ENCODE measurements at regions not wholly inside any gene's neighbourhood (a gene's known extent, or its start where the extent isn't known, plus 50 kb on each side); places are given as distances from the start of the nearest gene placed in this dataset.
A peak's percentile ranks its signal among the peaks of the same experiment; 100 is the strongest.

DNA sequence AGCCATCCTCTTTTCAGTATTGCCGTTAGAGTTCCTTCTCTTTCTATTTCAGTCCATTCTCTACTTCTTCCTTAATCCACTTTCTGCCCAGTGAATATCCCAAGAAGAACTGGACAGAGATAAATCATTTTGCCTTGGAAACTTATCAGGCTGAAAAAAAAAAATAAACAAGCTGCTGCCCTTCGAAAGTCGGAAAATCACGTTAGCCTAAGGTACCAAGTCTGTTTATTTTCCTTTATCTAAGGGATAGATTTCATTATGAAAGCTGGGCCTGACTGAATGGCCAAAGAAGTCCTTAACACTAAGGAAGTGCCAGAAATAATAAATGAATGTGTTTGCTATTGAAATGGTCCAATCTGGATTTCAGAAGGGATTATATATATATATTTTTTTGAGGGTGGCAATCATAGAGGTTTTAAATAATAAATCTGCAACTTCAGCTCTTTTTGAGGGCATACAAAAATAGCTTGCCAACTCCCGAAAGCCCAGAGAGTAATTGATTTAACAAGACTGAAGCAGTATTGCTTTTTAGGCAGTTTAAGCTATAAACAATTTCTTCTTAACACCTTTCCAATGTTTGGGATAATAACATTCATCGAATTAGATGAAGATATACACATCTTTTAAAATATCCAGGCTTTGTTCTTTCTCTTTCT lies 127.0 kb upstream of the STMND1 start:
- DNase-seq: no peak

- DNase-seq: no peak
These were observed 127.5 kb upstream of the STMND1 start for GRCh38 chr6:16974387-16974673.

GRCh38 chr6:16973545-16974386 lies 128.1 kb upstream of the STMND1 start:
- DNase-seq: no peak

DNA sequence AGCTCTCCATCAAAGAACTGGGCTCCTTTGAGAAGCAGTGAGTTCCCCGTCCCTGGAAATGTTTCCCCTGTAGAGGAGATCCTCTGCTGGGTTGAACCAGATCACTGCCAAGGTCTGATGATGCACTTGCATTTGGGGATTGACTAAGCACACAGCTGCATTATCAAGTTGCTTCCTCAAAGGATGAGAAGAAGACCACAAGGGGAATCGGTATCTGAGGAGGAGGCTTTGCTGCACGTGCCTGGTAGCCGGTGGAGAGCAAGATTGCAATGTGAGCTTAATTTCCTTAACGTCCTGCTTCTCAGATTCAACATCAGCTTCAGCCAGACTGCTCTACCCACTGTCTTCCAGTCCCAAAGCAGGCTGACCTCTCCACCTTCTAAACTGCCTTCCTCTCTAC lies 128.8 kb upstream of the STMND1 start:
- no peak for DNase-seq

DNA sequence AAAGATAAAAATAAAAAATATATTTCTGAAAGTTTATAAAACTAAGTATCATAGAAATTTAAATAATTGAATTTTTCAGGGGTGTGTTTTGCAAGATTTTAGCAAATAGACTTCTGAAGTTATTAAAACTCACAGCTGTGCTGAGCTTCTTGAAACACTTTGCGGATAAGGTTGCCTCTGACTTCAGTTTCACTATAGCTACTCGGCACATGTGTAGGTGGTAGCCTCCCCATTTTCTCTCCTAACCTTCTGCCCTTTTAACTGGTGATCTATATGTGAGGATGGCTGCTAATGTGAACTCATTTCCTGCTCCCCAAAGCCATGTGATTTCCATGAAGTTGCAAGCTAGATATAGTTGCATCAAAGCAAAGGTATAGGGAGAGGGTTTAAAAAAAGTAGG lies 129.3 kb upstream of the STMND1 start:
- no peak for DNase-seq

- no peak for DNase-seq
These were observed 131.9 kb upstream of the STMND1 start for GRCh38 chr6:16969699-16970655.

GRCh38 chr6:16968101-16968500 lies 133.7 kb upstream of the STMND1 start:
- DNase-seq: no peak

DNA sequence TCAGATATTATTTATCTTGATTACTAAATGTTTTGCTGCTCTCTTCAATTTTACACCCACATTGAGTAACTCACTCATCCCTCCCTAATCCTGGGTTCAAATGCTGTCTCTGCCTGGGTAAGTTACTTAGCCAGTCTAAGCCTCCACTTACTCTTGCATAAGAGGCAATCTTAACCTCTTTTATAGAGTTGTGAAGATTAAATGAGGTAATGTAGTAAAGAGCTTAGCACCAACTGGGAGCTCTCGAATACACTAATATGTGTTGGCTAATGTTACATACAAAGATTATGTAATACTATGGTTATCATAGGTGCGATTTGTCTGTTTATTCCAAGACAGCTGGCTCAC lies 134.4 kb upstream of the STMND1 start:
- no peak for DNase-seq

DNA sequence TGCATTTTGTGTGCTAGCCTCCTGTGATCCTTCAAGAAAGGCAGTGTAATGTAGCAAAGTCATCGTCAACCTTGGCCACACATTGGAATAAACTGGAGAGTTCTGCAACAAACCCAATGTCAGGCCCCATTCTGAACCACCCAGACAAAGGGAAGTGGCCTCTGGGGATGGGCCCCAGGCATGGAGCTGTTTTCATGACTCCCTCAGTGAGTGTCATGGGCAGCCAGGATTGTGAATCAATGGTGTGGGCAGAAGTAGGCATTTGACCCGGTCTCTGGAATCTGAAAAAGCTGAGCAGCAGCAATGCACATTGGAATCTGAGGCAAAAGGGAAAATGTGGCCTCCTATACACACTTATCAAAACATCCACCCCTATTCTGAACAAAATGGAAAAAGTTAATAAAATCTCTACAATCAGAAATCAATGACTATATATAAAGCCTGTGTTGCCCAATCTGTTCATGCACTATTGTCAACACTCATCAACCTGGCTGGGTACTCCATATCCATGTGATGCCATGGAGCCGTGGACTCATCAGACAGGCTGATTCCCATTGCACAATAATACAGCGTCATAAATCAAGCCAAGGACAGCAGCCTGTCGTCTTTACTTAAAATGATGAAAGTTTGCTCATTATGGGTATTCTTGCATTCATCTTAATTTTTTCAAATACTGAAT lies 134.9 kb upstream of the STMND1 start:
- DNase-seq: no peak

DNA sequence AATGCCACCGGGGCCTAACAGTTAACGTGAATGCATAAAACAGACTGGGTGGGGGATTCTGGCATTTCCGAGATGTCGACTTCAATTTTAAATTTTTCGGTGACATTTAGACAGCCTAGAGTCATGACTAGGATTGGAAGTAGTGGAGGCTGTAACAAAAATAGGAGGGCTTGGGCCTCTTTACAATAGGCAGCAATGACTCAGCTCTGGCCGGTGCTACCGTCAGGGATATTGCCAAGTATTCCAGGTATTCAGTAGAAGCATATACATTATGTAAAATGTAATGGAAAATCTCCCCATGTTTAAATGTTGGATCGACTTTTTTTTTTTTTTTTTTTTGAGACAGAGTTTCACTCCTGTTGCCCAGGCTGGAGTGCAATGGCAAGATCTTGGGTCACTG lies 136.2 kb upstream of the STMND1 start:
- DNase-seq: no peak

DNA sequence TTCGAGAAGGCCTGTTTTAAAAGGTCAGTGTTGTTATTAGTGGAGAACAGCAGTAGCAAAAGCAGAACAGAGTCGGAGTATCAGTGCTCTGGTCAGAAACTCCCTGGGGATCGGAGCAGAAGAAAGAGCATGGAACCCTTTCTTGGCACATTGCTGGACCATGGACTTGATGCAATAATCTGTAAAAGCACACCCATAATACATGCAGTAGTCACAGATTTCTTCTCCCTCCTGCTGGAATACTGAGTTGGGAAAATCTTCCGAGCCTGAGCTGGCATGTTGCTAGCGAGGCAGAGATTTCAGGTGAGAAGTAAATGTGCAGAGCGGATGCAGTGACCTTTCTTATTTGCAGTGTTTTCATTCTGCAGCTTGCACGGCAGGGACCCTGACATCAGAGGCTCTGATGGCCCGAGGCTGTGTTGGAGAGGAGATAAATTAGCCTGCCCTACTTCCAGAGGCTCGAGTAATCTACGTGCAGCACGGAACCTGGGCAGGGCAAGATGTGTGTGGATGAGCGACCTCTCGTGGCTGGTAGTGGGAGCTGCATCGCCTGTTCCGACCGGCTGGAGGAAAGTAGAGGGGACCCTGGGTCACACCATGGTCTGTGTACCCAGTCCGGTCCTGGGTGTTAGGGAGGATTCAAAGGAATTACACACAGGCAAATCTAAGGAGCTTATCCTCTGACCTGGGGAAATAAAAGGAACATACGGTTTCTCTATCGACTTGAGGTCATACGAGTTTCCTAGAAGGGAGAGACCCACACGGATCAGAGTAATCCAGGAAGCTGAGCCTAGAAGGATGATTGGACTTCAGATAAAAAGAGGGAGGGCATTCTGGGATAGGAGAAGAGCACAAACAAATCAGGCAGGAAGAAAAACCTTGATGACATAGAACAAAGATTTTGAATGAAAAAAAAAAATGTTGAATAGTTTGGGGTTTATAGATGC lies 137.0 kb upstream of the STMND1 start:
- peak; percentile 91 for DNase-seq

DNA sequence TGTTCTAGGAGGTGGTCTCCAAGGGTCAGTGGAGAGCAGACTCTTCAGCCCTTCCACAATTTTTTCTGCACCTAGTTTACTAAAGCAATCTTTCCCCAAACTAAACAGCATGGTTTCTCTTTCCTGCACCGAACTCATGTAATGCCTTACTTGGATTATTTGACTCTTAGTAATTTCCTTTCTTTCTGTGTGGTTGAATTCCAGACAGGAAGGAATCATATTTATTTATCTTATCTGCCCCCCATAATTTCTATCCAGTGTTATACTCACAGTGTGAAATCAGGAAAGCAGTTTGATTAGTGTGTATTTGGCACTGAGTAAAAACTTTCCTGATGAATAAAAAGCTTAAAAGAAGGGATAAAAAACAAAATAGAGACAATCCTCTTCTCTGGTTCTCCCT lies 140.3 kb upstream of the STMND1 start:
- no peak for DNase-seq

DNA sequence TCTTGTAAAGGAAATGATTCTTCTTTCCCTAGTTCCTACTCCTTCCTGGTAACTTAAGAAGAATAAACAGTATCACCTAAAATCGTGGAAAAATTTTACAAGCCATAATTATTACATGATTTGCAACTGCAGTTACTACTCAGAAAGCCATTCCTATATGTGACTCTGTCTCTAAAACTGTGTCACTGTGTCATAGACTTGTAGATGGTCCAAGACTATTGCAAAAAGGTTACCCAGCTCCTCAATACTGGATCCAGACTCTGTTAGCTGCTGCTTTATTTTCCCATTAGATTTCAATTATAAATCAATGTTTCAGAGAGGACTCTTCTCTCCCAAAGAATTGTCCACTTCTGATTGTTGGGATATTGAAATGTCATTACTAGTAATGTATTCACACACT lies 142.1 kb upstream of the STMND1 start:
- DNase-seq: no peak

GRCh38 chr6:16956361-16956760 lies 145.5 kb upstream of the STMND1 start:
- no peak for DNase-seq

GRCh38 chr6:16955899-16956298 lies 146.0 kb upstream of the STMND1 start:
- DNase-seq: no peak

- no peak for DNase-seq
These were observed 147.9 kb upstream of the STMND1 start for GRCh38 chr6:16953905-16954304.

- DNase-seq: no peak
These were observed 148.4 kb upstream of the STMND1 start for GRCh38 chr6:16953446-16953845.

- no peak for DNase-seq
These were observed 150.9 kb upstream of the STMND1 start for GRCh38 chr6:16950825-16951495.

DNA sequence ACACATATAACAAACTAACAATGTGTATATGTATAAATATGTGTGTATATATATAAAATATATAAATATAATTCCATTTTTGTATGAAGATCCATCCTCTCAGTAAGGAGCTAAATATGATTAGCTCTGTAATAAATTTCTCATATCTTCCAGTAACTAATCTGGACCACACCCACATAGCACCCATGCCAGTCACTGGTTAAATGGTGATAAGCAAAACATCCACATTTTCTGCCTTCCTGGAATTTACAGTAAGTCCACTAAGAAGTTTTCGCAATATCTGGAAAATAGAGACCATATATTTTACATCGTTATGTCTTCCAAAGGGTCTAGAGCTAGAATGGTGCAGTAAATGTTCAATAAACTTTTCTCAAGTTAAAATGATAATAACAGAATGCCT lies 151.5 kb upstream of the STMND1 start:
- no peak for DNase-seq

GRCh38 chr6:16949716-16950115 lies 152.1 kb upstream of the STMND1 start:
- no peak for DNase-seq

GRCh38 chr6:16948396-16948795 lies 153.5 kb upstream of the STMND1 start:
- DNase-seq: no peak
